ENCODE measurements at regions not wholly inside any gene's neighbourhood (a gene's known extent, or its start where the extent isn't known, plus 50 kb on each side); places are given as distances from the start of the nearest gene placed in this dataset.

DNA sequence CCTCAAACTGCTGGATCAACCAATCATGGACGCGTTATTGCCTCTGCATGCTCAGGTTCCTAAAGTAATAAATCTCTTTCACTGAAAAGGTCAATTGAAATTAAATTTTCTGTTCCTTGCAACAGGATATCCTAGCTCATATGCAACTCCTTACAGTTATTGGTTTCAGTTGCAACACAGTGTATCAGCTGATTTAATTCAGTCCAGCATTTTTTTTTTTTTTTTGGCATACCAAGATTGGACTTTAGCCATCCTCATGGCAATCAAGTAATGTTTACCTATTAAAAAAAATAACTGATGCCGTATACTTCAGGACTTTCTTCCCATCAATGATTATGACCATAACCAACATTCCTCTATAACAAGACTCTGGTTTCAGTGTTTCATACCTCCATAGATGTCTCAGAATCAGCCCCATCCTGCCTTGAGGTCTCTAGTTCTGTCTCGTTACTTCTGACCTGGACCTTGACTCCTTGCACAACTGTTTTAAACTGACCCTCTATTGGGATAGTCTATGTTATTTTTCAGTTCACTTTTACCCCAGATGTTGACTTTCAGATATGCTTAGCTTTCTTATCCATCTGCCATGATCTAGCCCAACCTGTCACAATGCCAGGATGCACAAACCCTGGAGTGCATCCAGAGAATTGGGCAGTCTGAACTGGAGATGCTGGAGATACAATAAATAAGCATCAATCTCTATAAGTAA lies 265.0 kb upstream of the GADL1 start:
- no peak for TF ChIP-seq POLR2A (IDR thresholded peaks at IDR 0.05)
- TF ChIP-seq, protein P1, sequence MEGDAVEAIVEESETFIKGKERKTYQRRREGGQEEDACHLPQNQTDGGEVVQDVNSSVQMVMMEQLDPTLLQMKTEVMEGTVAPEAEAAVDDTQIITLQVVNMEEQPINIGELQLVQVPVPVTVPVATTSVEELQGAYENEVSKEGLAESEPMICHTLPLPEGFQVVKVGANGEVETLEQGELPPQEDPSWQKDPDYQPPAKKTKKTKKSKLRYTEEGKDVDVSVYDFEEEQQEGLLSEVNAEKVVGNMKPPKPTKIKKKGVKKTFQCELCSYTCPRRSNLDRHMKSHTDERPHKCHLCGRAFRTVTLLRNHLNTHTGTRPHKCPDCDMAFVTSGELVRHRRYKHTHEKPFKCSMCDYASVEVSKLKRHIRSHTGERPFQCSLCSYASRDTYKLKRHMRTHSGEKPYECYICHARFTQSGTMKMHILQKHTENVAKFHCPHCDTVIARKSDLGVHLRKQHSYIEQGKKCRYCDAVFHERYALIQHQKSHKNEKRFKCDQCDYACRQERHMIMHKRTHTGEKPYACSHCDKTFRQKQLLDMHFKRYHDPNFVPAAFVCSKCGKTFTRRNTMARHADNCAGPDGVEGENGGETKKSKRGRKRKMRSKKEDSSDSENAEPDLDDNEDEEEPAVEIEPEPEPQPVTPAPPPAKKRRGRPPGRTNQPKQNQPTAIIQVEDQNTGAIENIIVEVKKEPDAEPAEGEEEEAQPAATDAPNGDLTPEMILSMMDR (IDR thresholded peaks at IDR 0.05): no peak
